ENCODE measurements at regions not wholly inside any gene's neighbourhood (a gene's known extent, or its start where the extent isn't known, plus 50 kb on each side); places are given as distances from the start of the nearest gene placed in this dataset.

DNA sequence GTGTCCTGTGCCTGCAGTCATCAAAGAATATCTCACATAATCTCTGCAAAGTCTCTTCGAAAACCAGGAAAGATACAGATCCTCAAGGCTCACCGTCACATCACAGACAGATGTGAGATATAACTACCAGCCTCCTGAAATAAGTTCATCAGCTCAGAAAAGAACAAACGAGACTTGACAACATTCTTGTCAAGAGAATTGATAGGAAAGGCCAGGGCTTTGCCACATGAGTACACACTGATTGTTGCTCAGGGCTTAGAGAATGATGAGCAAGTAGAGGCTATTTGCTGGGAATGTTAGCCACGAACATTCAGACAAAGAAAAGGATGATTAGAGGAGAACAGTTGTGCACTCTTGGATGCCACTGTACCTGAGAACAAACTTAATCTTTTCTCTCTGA is 535.1 kb downstream of the ELAVL2 start:
- no peak overlapping the region for H3K9ac ChIP-seq (ENCODE audit: low read depth in 1 of 2, low read length in 2 of 2)
- H3K9me3 ChIP-seq (ENCODE audit: control insufficient read depth in 1 of 2, low read length in 2 of 2): no peaks in the 10 kb centered on the region
- no peak overlapping the region for H3K4me3 ChIP-seq (ENCODE audit: low read depth in 1 of 2, low read length in 2 of 2)
- no peaks in the 10 kb centered on the region for H3K4me1 ChIP-seq (ENCODE audit: control insufficient read depth in 1 of 2, insufficient read depth in 2 of 2, low read length in 2 of 2)
- no peak overlapping the region for H3K27ac ChIP-seq (ENCODE audit: low read depth, low read length)
- H3K27me3 ChIP-seq (ENCODE audit: control insufficient read depth in 1 of 2, insufficient read depth in 2 of 2, low read length in 2 of 2): no peaks in the 10 kb centered on the region
- H3K36me3 ChIP-seq (ENCODE audit: control insufficient read depth in 1 of 2, insufficient read depth in 2 of 2, low read length in 2 of 2): no peaks in the 10 kb centered on the region

DNA sequence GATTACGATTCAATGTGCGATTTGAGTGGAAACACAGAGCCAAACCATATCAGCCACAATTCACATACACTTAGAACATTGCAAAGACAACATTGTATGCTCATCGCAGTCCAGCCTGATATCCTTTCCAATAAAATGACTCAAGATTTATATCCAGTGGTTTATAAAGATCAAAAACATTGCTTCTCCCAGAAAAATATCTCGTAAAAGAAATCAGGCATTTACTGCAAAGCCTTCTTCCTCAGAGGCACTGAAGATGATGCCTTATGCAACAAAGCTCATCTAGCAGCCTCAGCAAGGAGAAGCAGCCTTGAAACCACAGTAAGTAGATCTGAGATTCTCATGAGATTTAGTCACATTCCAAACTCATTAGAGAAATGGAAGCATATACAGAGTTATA is 523.8 kb downstream of the ELAVL2 start:
- Histone ChIP-seq H3K9ac (ENCODE audit: low read depth in 1 of 2, low read length in 2 of 2) (no peak overlapping the region), H3K36me3 (ENCODE audit: control insufficient read depth in 1 of 2, insufficient read depth in 2 of 2, low read length in 2 of 2) (no peaks in the 10 kb centered on the region), H3K27ac (ENCODE audit: low read depth, low read length) (no peak overlapping the region), H3K4me1 (ENCODE audit: control insufficient read depth in 1 of 2, insufficient read depth in 2 of 2, low read length in 2 of 2) (no peaks in the 10 kb centered on the region), H3K4me3 (ENCODE audit: low read depth in 1 of 2, low read length in 2 of 2) (no peak overlapping the region), H3K27me3 (ENCODE audit: control insufficient read depth in 1 of 2, insufficient read depth in 2 of 2, low read length in 2 of 2) (no peaks in the 10 kb centered on the region), H3K9me3 (ENCODE audit: control insufficient read depth in 1 of 2, low read length in 2 of 2) (no peaks in the 10 kb centered on the region)

DNA sequence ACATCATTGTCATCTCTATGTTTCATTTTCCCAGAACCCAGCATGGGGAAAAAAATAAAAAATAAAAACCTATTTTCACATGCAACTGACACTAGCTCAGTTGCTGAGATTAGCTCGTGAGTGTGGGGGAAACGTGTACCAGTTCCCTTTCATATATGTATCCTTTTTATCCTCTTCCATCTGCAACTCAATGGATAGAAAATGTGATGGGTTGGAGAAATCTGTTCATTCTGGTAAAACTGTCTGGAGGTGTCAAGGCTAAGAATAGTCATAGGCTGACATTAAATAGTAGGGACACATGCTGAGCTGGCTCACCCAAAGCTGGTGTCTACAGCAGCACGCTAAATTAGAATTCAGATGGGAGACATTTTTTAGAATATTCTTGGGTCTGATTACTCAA is 519.3 kb downstream of the ELAVL2 start:
- Histone ChIP-seq H3K36me3 (ENCODE audit: control insufficient read depth in 1 of 2, insufficient read depth in 2 of 2, low read length in 2 of 2) (no peaks in the 10 kb centered on the region), H3K27ac (ENCODE audit: low read depth, low read length) (no peak overlapping the region), H3K27me3 (ENCODE audit: control insufficient read depth in 1 of 2, insufficient read depth in 2 of 2, low read length in 2 of 2) (no peaks in the 10 kb centered on the region), H3K4me3 (ENCODE audit: low read depth in 1 of 2, low read length in 2 of 2) (no peak overlapping the region), H3K9me3 (ENCODE audit: control insufficient read depth in 1 of 2, low read length in 2 of 2) (no peaks in the 10 kb centered on the region), H3K4me1 (ENCODE audit: control insufficient read depth in 1 of 2, insufficient read depth in 2 of 2, low read length in 2 of 2) (no peaks in the 10 kb centered on the region), H3K9ac (ENCODE audit: low read depth in 1 of 2, low read length in 2 of 2) (no peak overlapping the region)

DNA sequence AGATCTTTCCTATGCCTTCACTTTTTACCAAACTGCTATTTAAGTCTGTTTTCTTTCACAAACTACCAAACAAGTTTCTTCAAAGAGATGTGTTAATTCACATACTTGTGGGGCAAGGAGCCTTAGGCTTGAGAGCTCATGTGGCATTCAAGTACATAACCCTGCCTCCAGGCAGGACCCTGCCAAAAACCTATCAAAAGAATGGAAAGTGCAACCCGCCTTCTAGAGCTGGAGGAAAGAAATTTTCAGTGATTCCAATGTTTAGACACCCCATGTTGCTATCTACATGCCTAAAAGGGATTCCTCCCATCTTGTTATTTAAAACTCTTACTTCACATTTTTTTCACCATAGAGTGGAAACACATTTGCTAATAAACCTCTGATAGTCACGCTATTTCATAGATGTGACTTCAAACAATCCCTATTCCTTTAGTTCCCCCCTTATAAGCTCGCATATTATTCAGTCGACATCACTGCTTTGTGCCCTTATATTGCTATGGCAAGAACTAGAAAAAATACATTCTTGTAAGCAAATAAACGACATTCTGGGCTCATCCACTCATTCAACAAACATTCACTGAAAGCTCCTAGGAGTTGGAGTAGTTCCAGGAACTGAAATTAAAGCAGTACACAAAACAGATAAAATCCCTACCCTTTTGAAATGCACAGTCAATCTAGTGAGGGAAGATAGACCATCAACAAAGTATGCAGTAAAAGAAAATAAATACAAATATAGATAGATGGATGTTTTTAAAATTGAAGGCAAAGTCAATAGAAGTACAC is 518.1 kb downstream of the ELAVL2 start:
- Histone ChIP-seq H3K4me1 (ENCODE audit: control insufficient read depth in 1 of 2, insufficient read depth in 2 of 2, low read length in 2 of 2) (no peaks in the 10 kb centered on the region), H3K9ac (ENCODE audit: low read depth in 1 of 2, low read length in 2 of 2) (no peak overlapping the region), H3K27me3 (ENCODE audit: control insufficient read depth in 1 of 2, insufficient read depth in 2 of 2, low read length in 2 of 2) (no peaks in the 10 kb centered on the region), H3K36me3 (ENCODE audit: control insufficient read depth in 1 of 2, insufficient read depth in 2 of 2, low read length in 2 of 2) (no peaks in the 10 kb centered on the region), H3K9me3 (ENCODE audit: control insufficient read depth in 1 of 2, low read length in 2 of 2) (no peaks in the 10 kb centered on the region), H3K27ac (ENCODE audit: low read depth, low read length) (no peak overlapping the region), H3K4me3 (ENCODE audit: low read depth in 1 of 2, low read length in 2 of 2) (no peak overlapping the region)

DNA sequence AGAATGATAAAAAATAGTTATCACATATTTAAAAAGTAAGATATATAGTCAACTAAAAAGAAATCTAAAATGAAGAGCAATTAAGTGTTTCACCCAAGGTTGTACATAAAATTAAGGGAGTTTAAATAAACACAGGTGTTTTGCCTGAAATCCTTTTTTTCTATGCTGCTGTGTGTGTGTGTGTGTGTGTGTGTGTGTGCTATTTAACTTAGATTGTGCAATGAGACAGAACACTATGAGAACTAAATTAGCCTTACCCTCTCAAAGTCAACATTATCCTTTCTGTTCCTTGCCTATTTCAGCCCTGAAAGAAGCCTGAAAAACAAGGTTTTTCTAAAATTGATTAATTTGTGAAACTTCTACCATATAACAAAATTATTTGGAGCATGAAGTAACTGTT is 516.2 kb downstream of the ELAVL2 start:
- Histone ChIP-seq H3K4me3 (ENCODE audit: low read depth in 1 of 2, low read length in 2 of 2) (no peak overlapping the region), H3K9ac (ENCODE audit: low read depth in 1 of 2, low read length in 2 of 2) (no peak overlapping the region)

DNA sequence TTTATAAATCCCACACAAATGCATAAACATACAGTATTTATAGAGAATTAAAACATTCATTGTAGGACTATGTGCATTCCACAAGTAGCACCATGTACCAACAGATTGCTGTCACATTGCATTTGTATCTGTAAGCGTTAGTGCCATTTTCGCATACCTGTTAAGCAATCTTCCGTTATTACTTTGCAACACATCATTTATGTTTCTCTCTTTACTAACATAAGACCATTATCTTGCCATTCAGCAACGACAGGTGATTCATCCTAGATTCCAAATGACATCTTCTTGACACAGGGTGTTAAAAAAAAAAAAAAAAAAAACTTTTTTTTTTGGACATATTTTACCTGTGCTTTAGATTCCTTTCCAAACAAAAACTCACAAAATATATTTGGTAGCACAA is 511.8 kb downstream of the ELAVL2 start:
- H3K9ac ChIP-seq (ENCODE audit: low read depth in 1 of 2, low read length in 2 of 2): no peak overlapping the region
- H3K4me1 ChIP-seq (ENCODE audit: control insufficient read depth in 1 of 2, insufficient read depth in 2 of 2, low read length in 2 of 2): no peaks in the 10 kb centered on the region
- no peak overlapping the region for H3K4me3 ChIP-seq (ENCODE audit: low read depth in 1 of 2, low read length in 2 of 2)
- no peaks in the 10 kb centered on the region for H3K27me3 ChIP-seq (ENCODE audit: control insufficient read depth in 1 of 2, insufficient read depth in 2 of 2, low read length in 2 of 2)
- H3K9me3 ChIP-seq (ENCODE audit: control insufficient read depth in 1 of 2, low read length in 2 of 2): no peaks in the 10 kb centered on the region
- no peaks in the 10 kb centered on the region for H3K36me3 ChIP-seq (ENCODE audit: control insufficient read depth in 1 of 2, insufficient read depth in 2 of 2, low read length in 2 of 2)
- no peak overlapping the region for H3K27ac ChIP-seq (ENCODE audit: low read depth, low read length)

More for the DNA sequence above, 516.2 kb downstream of the ELAVL2 start:
- Histone ChIP-seq H3K27ac (ENCODE audit: low read depth, low read length) (no peak overlapping the region), H3K36me3 (ENCODE audit: control insufficient read depth in 1 of 2, insufficient read depth in 2 of 2, low read length in 2 of 2) (no peaks in the 10 kb centered on the region), H3K4me1 (ENCODE audit: control insufficient read depth in 1 of 2, insufficient read depth in 2 of 2, low read length in 2 of 2) (no peaks in the 10 kb centered on the region), H3K27me3 (ENCODE audit: control insufficient read depth in 1 of 2, insufficient read depth in 2 of 2, low read length in 2 of 2) (no peaks in the 10 kb centered on the region), H3K9me3 (ENCODE audit: control insufficient read depth in 1 of 2, low read length in 2 of 2) (no peaks in the 10 kb centered on the region)

DNA sequence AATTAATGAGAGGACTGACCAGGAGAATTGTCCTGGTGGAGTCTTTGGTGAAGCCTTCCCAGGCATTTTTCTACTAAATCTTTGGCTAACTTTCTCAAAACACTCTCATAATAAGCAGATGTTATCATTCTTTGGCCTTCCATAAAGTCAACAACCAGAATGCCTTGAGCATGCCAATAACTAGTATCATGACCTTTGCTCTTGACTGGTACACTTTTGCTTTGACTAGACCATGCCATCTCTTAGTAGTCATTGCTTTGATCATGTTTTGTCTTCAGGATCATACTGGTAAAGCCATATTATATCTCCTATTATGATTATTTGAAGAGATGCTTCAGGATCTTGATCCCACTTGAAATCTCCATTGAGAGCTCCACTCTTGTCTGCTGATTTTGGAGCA is 506.9 kb downstream of the ELAVL2 start:
- Histone ChIP-seq H3K9me3 (ENCODE audit: control insufficient read depth in 1 of 2, low read length in 2 of 2) (peaks cover 0 to 3% of the 10 kb centered on the region in 2 donors), H3K36me3 (ENCODE audit: control insufficient read depth in 1 of 2, insufficient read depth in 2 of 2, low read length in 2 of 2) (no peaks in the 10 kb centered on the region), H3K9ac (ENCODE audit: low read depth in 1 of 2, low read length in 2 of 2) (no peak overlapping the region), H3K4me3 (ENCODE audit: low read depth in 1 of 2, low read length in 2 of 2) (no peak overlapping the region), H3K27ac (ENCODE audit: low read depth, low read length) (no peak overlapping the region), H3K4me1 (ENCODE audit: control insufficient read depth in 1 of 2, insufficient read depth in 2 of 2, low read length in 2 of 2) (no peaks in the 10 kb centered on the region), H3K27me3 (ENCODE audit: control insufficient read depth in 1 of 2, insufficient read depth in 2 of 2, low read length in 2 of 2) (no peaks in the 10 kb centered on the region)

DNA sequence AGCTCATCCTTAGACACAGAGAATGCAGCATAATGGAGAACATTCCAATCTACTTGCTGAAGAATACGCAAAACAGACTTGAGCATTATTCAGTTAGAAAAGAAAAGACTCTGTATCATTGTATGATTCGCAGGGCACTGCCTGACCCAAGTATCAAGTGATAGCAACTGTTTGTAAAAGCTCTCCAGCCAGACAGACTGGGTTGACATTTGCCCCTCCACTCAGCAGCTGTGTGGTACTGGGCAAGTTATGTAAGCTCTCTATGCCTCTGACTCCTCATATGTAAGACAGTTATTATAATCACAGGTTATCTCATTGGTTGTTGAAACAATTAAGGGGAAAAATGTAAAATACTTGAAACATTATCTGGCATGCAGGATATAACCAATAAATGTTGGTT is 505.0 kb downstream of the ELAVL2 start:
- Histone ChIP-seq H3K4me3 (ENCODE audit: low read depth in 1 of 2, low read length in 2 of 2) (no peak overlapping the region), H3K4me1 (ENCODE audit: control insufficient read depth in 1 of 2, insufficient read depth in 2 of 2, low read length in 2 of 2) (no peaks in the 10 kb centered on the region), H3K27ac (ENCODE audit: low read depth, low read length) (no peak overlapping the region), H3K27me3 (ENCODE audit: control insufficient read depth in 1 of 2, insufficient read depth in 2 of 2, low read length in 2 of 2) (no peaks in the 10 kb centered on the region), H3K36me3 (ENCODE audit: control insufficient read depth in 1 of 2, insufficient read depth in 2 of 2, low read length in 2 of 2) (no peaks in the 10 kb centered on the region), H3K9me3 (ENCODE audit: control insufficient read depth in 1 of 2, low read length in 2 of 2) (peaks cover 0 to 7% of the 10 kb centered on the region in 2 donors), H3K9ac (ENCODE audit: low read depth in 1 of 2, low read length in 2 of 2) (no peak overlapping the region)

DNA sequence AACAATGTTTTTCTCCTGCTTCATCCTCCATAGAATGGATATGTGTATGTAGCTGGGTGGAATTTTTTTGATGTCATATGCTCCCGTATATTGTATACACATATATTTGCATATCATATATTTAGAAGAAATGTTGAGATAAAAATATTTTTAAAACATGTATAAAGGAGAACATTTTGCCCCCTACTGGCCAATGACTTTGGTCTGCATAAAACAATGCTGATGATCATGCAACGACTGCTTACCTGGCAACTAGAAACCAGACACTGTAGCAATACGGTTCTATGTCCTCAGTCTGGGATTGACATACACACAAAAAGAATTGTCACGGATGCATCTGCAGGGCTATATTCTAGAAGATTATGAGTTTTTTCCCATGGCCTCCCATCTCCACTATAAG is 503.6 kb downstream of the ELAVL2 start:
- peaks cover 0 to 8% of the 10 kb centered on the region in 2 donors for H3K9me3 ChIP-seq (ENCODE audit: control insufficient read depth in 1 of 2, low read length in 2 of 2)
- no peak overlapping the region for H3K27ac ChIP-seq (ENCODE audit: low read depth, low read length)
- no peak overlapping the region for H3K4me3 ChIP-seq (ENCODE audit: low read depth in 1 of 2, low read length in 2 of 2)
- no peaks in the 10 kb centered on the region for H3K27me3 ChIP-seq (ENCODE audit: control insufficient read depth in 1 of 2, insufficient read depth in 2 of 2, low read length in 2 of 2)
- no peaks in the 10 kb centered on the region for H3K4me1 ChIP-seq (ENCODE audit: control insufficient read depth in 1 of 2, insufficient read depth in 2 of 2, low read length in 2 of 2)
- no peaks in the 10 kb centered on the region for H3K36me3 ChIP-seq (ENCODE audit: control insufficient read depth in 1 of 2, insufficient read depth in 2 of 2, low read length in 2 of 2)
- no peak overlapping the region for H3K9ac ChIP-seq (ENCODE audit: low read depth in 1 of 2, low read length in 2 of 2)

DNA sequence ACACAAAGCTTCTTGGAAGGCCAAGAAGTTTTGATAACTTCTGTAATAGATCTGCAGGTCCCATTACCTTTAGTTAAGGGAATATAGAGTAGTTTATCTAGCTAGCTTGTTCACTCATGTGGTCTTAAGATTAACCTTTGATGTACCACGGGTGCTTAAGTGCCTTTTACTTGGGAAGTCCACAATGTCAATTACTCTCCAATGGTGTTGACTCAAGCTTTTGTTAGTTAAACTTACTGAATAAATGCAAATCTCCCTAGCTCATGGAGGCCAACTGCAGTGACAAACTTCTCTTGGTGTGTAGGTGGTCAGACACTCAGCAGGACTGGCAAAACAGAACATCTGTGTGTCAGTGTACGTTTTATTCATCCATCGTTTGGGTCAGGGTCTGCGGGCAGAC is 501.5 kb downstream of the ELAVL2 start:
- H3K36me3 ChIP-seq (ENCODE audit: control insufficient read depth in 1 of 2, insufficient read depth in 2 of 2, low read length in 2 of 2): no peaks in the 10 kb centered on the region
- H3K4me3 ChIP-seq (ENCODE audit: low read depth in 1 of 2, low read length in 2 of 2): no peak overlapping the region

More for the DNA sequence above, 501.5 kb downstream of the ELAVL2 start:
- Histone ChIP-seq H3K4me1 (ENCODE audit: control insufficient read depth in 1 of 2, insufficient read depth in 2 of 2, low read length in 2 of 2) (no peaks in the 10 kb centered on the region), H3K9ac (ENCODE audit: low read depth in 1 of 2, low read length in 2 of 2) (no peak overlapping the region), H3K27ac (ENCODE audit: low read depth, low read length) (no peak overlapping the region), H3K9me3 (ENCODE audit: control insufficient read depth in 1 of 2, low read length in 2 of 2) (peaks cover 2 to 8% of the 10 kb centered on the region in 2 donors), H3K27me3 (ENCODE audit: control insufficient read depth in 1 of 2, insufficient read depth in 2 of 2, low read length in 2 of 2) (no peaks in the 10 kb centered on the region)
